ENCODE measurements at regions not wholly inside any gene's neighbourhood (a gene's known extent, or its start where the extent isn't known, plus 50 kb on each side); places are given as distances from the start of the nearest gene placed in this dataset.

- no peak overlapping the region for H2AFZ ChIP-seq (ENCODE audit: low read length)
- H3K9ac ChIP-seq (ENCODE audit: low read length): no peak overlapping the region
- BruUV-seq (replicated peaks): no TSS peak
- TF ChIP-seq EZH2phosphoT487 (IDR thresholded peaks at IDR 0.05; ENCODE audit: borderline replicate concordance, low read length) (no peak), EZH2 (IDR thresholded peaks at IDR 0.05; ENCODE audit: low read length, unreplicated experiment) (no peak), CTCF (conservative IDR thresholded peaks at IDR 0.05; ENCODE audit: low read depth, low read length) (no peak)
- no peaks in the 10 kb centered on the region for H3K79me2 ChIP-seq (ENCODE audit: low read length)
- no peaks in the 10 kb centered on the region for H3F3A ChIP-seq (ENCODE audit: low read length, unreplicated experiment)
- H3K4me2 ChIP-seq (ENCODE audit: low read length): no peak overlapping the region
- H4K20me1 ChIP-seq (ENCODE audit: low read length): no peaks in the 10 kb centered on the region
- H3K4me1 ChIP-seq (ENCODE audit: insufficient read depth, low read length): no peaks in the 10 kb centered on the region
- DNase-seq (no peak), ATAC-seq (no peak)
- H3K27me3 ChIP-seq (ENCODE audit: low read length): peaks cover 65% of the 10 kb centered on the region
- intact Hi-C loops (cut with micrococcal nuclease): no loop called here
- no peaks in the 10 kb centered on the region for H3K9me3 ChIP-seq (ENCODE audit: low read length)
- H3K27ac ChIP-seq (ENCODE audit: low read length): no peak overlapping the region
- ChIA-PET CTCF (no interaction called here), POLR2A (ENCODE audit: unreplicated experiment) (interaction anchor here (0.6 kb wide), 1 partner anchor 46 kb away, joined by 3 read pairs; no protein-coding TSS in a partner anchor)
- no peaks in the 10 kb centered on the region for H3K36me3 ChIP-seq (ENCODE audit: low read depth, low read length)
- H3K4me3 ChIP-seq (ENCODE audit: low read length): no peak overlapping the region
- no peaks in the 10 kb centered on the region for H3K9me2 ChIP-seq (replicated peaks; ENCODE audit: low read length)
Observed at GRCh38 chr2:177051278-177051677, 161.3 kb upstream of the HNRNPA3 start.

GRCh38 chr2:177052471-177052870 is 160.1 kb upstream of the HNRNPA3 start:
- no TSS peak for BruUV-seq (replicated peaks)
- Histone ChIP-seq H3K36me3 (ENCODE audit: low read depth, low read length) (no peaks in the 10 kb centered on the region), H3K4me3 (ENCODE audit: low read length) (no peak overlapping the region), H3K4me1 (ENCODE audit: insufficient read depth, low read length) (no peaks in the 10 kb centered on the region), H3K9ac (ENCODE audit: low read length) (no peak overlapping the region), H2AFZ (ENCODE audit: low read length) (no peak overlapping the region), H4K20me1 (ENCODE audit: low read length) (no peaks in the 10 kb centered on the region), H3K4me2 (ENCODE audit: low read length) (no peak overlapping the region), H3F3A (ENCODE audit: low read length, unreplicated experiment) (no peaks in the 10 kb centered on the region), H3K79me2 (ENCODE audit: low read length) (no peaks in the 10 kb centered on the region), H3K9me2 (replicated peaks; ENCODE audit: low read length) (no peaks in the 10 kb centered on the region), H3K27me3 (ENCODE audit: low read length) (peaks cover 54% of the 10 kb centered on the region), H3K27ac (ENCODE audit: low read length) (no peak overlapping the region), H3K9me3 (ENCODE audit: low read length) (no peaks in the 10 kb centered on the region)
- ATAC-seq (no peak), DNase-seq (no peak)
- ChIA-PET CTCF (no interaction called here), POLR2A (ENCODE audit: unreplicated experiment) (no interaction called here)
- intact Hi-C loops (cut with micrococcal nuclease): no loop called here
- TF ChIP-seq CTCF (conservative IDR thresholded peaks at IDR 0.05; ENCODE audit: low read depth, low read length): no peak
- no peak for TF ChIP-seq EZH2 (IDR thresholded peaks at IDR 0.05; ENCODE audit: low read length, unreplicated experiment)
- TF ChIP-seq EZH2phosphoT487 (IDR thresholded peaks at IDR 0.05; ENCODE audit: borderline replicate concordance, low read length): no peak

GRCh38 chr2:177053038-177053437 is 159.6 kb upstream of the HNRNPA3 start:
- CTCF ChIA-PET: no interaction called here

More at GRCh38 chr2:177053038-177053437, 159.6 kb upstream of the HNRNPA3 start:
- H3K9ac ChIP-seq (ENCODE audit: low read length): no peak overlapping the region
- intact Hi-C loops (cut with micrococcal nuclease): no loop called here
- H3K4me2 ChIP-seq (ENCODE audit: low read length): no peak overlapping the region
- no peak overlapping the region for H3K4me3 ChIP-seq (ENCODE audit: low read length)
- BruUV-seq (replicated peaks): no TSS peak
- H2AFZ ChIP-seq (ENCODE audit: low read length): no peak overlapping the region
- H3K27me3 ChIP-seq (ENCODE audit: low read length): peaks cover 52% of the 10 kb centered on the region
- TF ChIP-seq EZH2phosphoT487 (IDR thresholded peaks at IDR 0.05; ENCODE audit: borderline replicate concordance, low read length) (no peak), EZH2 (IDR thresholded peaks at IDR 0.05; ENCODE audit: low read length, unreplicated experiment) (no peak), CTCF (conservative IDR thresholded peaks at IDR 0.05; ENCODE audit: low read depth, low read length) (no peak)
- no peak overlapping the region for H3K27ac ChIP-seq (ENCODE audit: low read length)
- H3F3A ChIP-seq (ENCODE audit: low read length, unreplicated experiment): no peaks in the 10 kb centered on the region
- no peaks in the 10 kb centered on the region for H3K9me3 ChIP-seq (ENCODE audit: low read length)
- no peaks in the 10 kb centered on the region for H3K9me2 ChIP-seq (replicated peaks; ENCODE audit: low read length)
- no peaks in the 10 kb centered on the region for H3K4me1 ChIP-seq (ENCODE audit: insufficient read depth, low read length)
- ATAC-seq (no peak), DNase-seq (no peak)
- H3K36me3 ChIP-seq (ENCODE audit: low read depth, low read length): no peaks in the 10 kb centered on the region
- H3K79me2 ChIP-seq (ENCODE audit: low read length): no peaks in the 10 kb centered on the region
- H4K20me1 ChIP-seq (ENCODE audit: low read length): no peaks in the 10 kb centered on the region
- POLR2A ChIA-PET (ENCODE audit: unreplicated experiment): no interaction called here
